ENCODE measurements at regions not wholly inside any gene's neighbourhood (a gene's known extent, or its start where the extent isn't known, plus 50 kb on each side); places are given as distances from the start of the nearest gene placed in this dataset.
"Not testable (repeated sequence)": the region's sequence is repeated elsewhere in the genome, so short reads cannot be mapped to it uniquely, and the experiment has no call there.

GRCh38 chr11:115981104-115981481 lies 476.9 kb upstream of the CADM1 start:
- TF ChIP-seq, protein P1, sequence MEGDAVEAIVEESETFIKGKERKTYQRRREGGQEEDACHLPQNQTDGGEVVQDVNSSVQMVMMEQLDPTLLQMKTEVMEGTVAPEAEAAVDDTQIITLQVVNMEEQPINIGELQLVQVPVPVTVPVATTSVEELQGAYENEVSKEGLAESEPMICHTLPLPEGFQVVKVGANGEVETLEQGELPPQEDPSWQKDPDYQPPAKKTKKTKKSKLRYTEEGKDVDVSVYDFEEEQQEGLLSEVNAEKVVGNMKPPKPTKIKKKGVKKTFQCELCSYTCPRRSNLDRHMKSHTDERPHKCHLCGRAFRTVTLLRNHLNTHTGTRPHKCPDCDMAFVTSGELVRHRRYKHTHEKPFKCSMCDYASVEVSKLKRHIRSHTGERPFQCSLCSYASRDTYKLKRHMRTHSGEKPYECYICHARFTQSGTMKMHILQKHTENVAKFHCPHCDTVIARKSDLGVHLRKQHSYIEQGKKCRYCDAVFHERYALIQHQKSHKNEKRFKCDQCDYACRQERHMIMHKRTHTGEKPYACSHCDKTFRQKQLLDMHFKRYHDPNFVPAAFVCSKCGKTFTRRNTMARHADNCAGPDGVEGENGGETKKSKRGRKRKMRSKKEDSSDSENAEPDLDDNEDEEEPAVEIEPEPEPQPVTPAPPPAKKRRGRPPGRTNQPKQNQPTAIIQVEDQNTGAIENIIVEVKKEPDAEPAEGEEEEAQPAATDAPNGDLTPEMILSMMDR (IDR thresholded peaks at IDR 0.05) = no peak
- no peak for TF ChIP-seq ZFX (IDR thresholded peaks at IDR 0.05; ENCODE audit: borderline replicate concordance)
- H3K27ac ChIP-seq = no peak overlapping the region

GRCh38 chr11:115980337-115981103 lies 476.3 kb upstream of the CADM1 start:
- H3K27ac ChIP-seq = no peak overlapping the region
- TF ChIP-seq ZFX (IDR thresholded peaks at IDR 0.05; ENCODE audit: borderline replicate concordance) = no peak
- TF ChIP-seq, protein P1 (IDR thresholded peaks at IDR 0.05) = no peak

DNA sequence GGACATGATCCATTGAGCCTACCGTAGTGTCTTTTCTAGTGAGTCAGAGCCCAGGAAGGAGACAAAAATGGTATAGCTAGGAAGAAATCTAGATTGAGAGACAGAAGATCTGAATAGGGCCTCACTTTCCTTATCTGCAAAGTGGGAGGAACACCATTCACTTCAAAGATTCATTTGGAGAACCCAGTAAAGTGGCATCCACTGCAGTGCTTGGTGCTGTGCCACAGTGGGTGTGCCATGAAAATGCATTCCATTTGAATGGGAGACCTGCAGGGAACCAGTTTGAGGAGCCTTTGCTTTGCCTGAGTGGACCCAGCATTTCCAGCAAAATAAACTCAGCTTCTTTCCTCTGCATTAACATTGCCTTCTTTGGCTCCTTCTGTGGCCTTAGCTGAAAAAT lies 470.5 kb upstream of the CADM1 start:
- no peak for TF ChIP-seq ZFX (IDR thresholded peaks at IDR 0.05; ENCODE audit: borderline replicate concordance)
- TF ChIP-seq, protein P1 (IDR thresholded peaks at IDR 0.05) = no peak
- H3K27ac ChIP-seq = no peak overlapping the region

GRCh38 chr11:115967203-115967602 lies 463.0 kb upstream of the CADM1 start:
- H3K27ac ChIP-seq = not testable (repeated sequence)

GRCh38 chr11:115965767-115966504 lies 461.7 kb upstream of the CADM1 start:
- TF ChIP-seq, protein P1 (IDR thresholded peaks at IDR 0.05) = no peak
- no peak for TF ChIP-seq ZFX (IDR thresholded peaks at IDR 0.05; ENCODE audit: borderline replicate concordance)

GRCh38 chr11:115964091-115964490 lies 459.9 kb upstream of the CADM1 start:
- no peak for TF ChIP-seq ZFX (IDR thresholded peaks at IDR 0.05; ENCODE audit: borderline replicate concordance)
- TF ChIP-seq, protein P1 (IDR thresholded peaks at IDR 0.05) = no peak
- H3K27ac ChIP-seq = no peak overlapping the region

More at GRCh38 chr11:115965767-115966504, 461.7 kb upstream of the CADM1 start:
- no peak overlapping the region for H3K27ac ChIP-seq

DNA sequence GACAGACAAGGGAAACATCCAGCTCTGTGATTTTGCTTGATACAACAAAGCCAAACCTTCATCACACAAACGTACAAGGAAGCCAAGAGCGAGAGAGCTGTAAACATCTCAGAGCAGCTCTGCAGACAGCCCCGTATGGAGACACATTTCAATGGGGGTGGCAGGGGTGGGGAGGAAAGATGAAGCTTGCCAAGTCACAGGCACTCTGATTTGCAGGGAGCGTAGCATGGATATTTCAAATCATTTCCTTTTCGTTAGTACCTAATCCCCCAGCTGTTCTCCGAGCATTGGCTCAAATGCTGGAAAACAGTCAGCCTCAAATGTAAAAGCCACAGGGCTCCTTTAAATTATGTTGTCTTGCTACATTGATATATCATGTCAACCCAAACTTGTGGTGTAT lies 458.9 kb upstream of the CADM1 start:
- TF ChIP-seq, protein P1 (IDR thresholded peaks at IDR 0.05) = no peak
- no peak for TF ChIP-seq ZFX (IDR thresholded peaks at IDR 0.05; ENCODE audit: borderline replicate concordance)
- H3K27ac ChIP-seq = no peak overlapping the region

Measured in 22Rv1 (cell line).